Mucosa of descending colon (tissue), 3 donors: ENCODE measurements at regions not wholly inside any gene's neighbourhood (a gene's known extent, or its start where the extent isn't known, plus 50 kb on each side); places are given as distances from the start of the nearest gene placed in this dataset.

Experiments used
- ATAC-seq: fragments of 200-7000 bp; cut with Tn5 transposase; one replicate; pipeline ENCODE4 v1.9.1; 2020; ENCODE audit warnings: mild to moderate bottlenecking, moderate library complexity
- DNase-seq, 3 donors: peaks; one replicate each; pipeline ENCODE4 v3.0.0-alpha.2; 2020
- H3K36me3 ChIP-seq: fragments of 200-600 bp; one replicate; pipeline ENCODE4 v1.8.0; 2021; ENCODE audit warnings: low read depth, mild to moderate bottlenecking
- H3K4me1 ChIP-seq: fragments of 200-600 bp; one replicate; pipeline ENCODE4 v1.8.0; 2021; ENCODE audit warnings: low read depth, mild to moderate bottlenecking
- H3K4me3 ChIP-seq: fragments of 200-600 bp; one replicate; pipeline ENCODE4 v1.8.0; 2021; ENCODE audit warnings: mild to moderate bottlenecking
- H3K9me3 ChIP-seq: fragments of 200-600 bp; one replicate; pipeline ENCODE4 v1.8.0; 2021; ENCODE audit warnings: mild to moderate bottlenecking
- intact Hi-C, 2 donors: fragments of 100-400 bp; cut with DNase I in 1 of 2; cut with micrococcal nuclease in 1 of 2; formaldehyde crosslinking; loops; one replicate each; pipeline versions ENCODE4 v1.11.0 to v1.11.1; 2022; cut with DNase I, micrococcal nuclease
- TF ChIP-seq, protein P1 (sequence below): fragments of 200-600 bp; IDR thresholded peaks from one replicate; pipeline ENCODE4 v1.8.0; 2022; ENCODE audit warnings: antibody characterized with exemption, mild to moderate bottlenecking
- donor health status: DM: no; HTN: no; CAD: no; lungs with moderate emphysema.
- donor health status: DM: no; HTN: no; CAD: no.
- donor health status: DM: no; HTN: yes; CAD: no.

DNA sequence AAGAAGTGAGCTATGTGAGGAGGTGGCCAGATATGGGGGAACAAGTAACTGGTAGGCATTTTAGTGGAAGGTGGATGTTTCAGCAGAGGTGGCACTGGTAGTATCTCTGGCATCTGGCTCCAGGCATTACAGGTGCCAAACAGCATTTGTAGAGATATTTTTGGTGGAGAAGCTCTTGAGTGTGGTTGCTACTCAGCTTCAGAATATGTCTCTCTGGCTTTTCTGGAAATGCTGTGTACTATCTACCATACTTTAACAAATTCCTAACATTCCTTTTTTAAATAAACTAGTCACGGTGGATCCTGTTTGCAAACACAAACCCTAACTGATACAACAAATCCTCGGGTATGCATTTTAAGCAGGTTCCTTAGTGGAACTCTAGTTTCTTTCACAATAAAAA, 128.0 kb downstream of the BARX2 start:
- no peaks in the 10 kb centered on the region for H3K36me3 ChIP-seq
- TF ChIP-seq, protein P1, sequence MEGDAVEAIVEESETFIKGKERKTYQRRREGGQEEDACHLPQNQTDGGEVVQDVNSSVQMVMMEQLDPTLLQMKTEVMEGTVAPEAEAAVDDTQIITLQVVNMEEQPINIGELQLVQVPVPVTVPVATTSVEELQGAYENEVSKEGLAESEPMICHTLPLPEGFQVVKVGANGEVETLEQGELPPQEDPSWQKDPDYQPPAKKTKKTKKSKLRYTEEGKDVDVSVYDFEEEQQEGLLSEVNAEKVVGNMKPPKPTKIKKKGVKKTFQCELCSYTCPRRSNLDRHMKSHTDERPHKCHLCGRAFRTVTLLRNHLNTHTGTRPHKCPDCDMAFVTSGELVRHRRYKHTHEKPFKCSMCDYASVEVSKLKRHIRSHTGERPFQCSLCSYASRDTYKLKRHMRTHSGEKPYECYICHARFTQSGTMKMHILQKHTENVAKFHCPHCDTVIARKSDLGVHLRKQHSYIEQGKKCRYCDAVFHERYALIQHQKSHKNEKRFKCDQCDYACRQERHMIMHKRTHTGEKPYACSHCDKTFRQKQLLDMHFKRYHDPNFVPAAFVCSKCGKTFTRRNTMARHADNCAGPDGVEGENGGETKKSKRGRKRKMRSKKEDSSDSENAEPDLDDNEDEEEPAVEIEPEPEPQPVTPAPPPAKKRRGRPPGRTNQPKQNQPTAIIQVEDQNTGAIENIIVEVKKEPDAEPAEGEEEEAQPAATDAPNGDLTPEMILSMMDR: no peak
- no peaks in the 10 kb centered on the region for H3K4me1 ChIP-seq
- ATAC-seq: no peak
- DNase-seq: no peak
- H3K4me3 ChIP-seq: no peak overlapping the region
- intact Hi-C loops: no loop called here
- H3K9me3 ChIP-seq: no peaks in the 10 kb centered on the region

DNA sequence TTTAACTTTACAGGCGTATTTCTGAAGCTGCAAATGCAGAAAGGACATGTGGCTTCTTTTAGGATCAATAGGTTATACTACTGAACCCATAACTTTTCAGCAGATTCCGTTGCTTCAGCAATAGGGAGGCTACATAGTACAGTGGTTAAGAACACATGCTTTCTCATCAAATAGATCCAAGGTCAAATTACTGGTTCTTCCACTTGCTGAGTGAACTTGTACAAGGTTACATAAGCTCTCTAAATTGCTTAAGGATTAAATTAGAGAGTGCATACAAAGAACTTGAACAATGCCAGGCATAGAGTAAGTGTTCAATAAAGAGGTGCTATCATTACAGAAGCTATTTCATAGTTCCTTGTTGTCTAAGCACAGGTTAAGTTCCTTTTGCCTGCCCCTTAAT, 129.6 kb downstream of the BARX2 start:
- TF ChIP-seq, protein P1: no peak
- intact Hi-C loops: no loop called here
- Histone ChIP-seq H3K36me3 (no peaks in the 10 kb centered on the region), H3K4me3 (no peak overlapping the region), H3K4me1 (no peaks in the 10 kb centered on the region), H3K9me3 (no peaks in the 10 kb centered on the region)
- DNase-seq (no peak), ATAC-seq (no peak)

- TF ChIP-seq, protein P1: no peak
- H3K4me1 ChIP-seq: no peaks in the 10 kb centered on the region
- ATAC-seq (no peak), DNase-seq (no peak)
- H3K36me3 ChIP-seq: no peaks in the 10 kb centered on the region
- no peaks in the 10 kb centered on the region for H3K9me3 ChIP-seq
- no peak overlapping the region for H3K4me3 ChIP-seq
- intact Hi-C loops: no loop called here
These were observed 132.5 kb downstream of the BARX2 start for GRCh38 chr11:129508163-129508562.

- no peak overlapping the region for H3K4me3 ChIP-seq
- TF ChIP-seq, protein P1: no peak
- intact Hi-C loops: no loop called here
- DNase-seq (no peak), ATAC-seq (no peak)
- no peaks in the 10 kb centered on the region for H3K4me1 ChIP-seq
- no peaks in the 10 kb centered on the region for H3K9me3 ChIP-seq
- H3K36me3 ChIP-seq: peaks cover 1% of the 10 kb centered on the region
These were observed 152.6 kb downstream of the BARX2 start for GRCh38 chr11:129528296-129528695.

DNA sequence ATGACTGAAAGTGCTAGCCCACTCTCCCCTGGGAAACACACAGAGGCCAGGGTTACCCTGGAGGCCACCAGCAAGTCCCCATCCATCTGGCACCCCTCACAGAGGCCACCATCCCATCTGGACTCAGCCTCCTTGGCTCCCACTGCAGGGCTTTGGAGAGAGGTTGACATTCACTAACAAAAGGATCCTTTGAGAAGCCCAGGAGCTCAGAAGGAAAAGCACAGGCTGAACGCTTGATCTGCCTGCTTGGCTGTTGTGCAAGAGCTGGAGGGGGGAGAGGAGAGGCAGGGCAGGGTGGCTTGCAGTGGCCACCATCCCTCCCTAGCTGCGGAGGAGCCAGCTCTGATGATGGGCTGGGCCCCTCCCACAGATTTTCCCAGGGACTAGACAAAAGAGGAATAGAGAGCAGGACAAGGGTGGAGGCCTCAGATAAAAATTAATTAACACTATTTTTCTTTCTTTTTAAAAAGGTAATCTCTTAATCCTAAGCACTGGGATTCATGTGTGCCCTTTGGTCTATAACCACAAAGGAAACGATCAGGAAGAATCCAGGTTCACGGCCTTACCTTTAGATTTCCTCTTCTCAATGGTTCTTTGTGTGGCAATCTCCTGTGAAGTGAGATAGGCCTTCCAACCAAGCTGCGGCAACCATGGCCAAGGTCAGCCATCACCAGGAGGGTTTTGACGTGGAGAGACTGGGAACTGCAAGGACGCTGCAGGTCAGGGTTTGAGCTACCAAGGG, 154.7 kb downstream of the BARX2 start:
- DNase-seq: no peak
- intact Hi-C loops: no loop called here
- no peak for ATAC-seq
- Histone ChIP-seq H3K4me3 (no peak overlapping the region), H3K36me3 (peaks cover 3% of the 10 kb centered on the region), H3K9me3 (no peaks in the 10 kb centered on the region), H3K4me1 (no peaks in the 10 kb centered on the region)
- TF ChIP-seq, protein P1: no peak

DNA sequence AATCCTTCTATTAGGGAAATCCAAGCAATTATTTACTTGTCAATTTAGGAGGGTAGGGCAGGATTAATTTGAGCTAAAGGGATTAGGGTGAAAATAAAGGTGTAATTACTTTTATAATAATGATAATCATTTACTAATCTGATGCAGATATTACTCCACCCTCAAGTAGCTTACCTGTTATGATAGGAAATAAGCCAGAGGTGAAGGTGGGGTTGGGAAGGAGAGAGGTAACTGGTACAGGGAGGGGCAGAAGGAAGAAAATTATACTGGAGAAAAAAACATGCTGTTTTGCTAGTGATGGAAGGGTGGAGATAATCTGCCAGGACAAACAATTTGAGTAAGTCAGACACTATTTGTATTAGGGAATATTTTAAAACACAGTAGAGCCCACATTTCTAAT, 157.7 kb downstream of the BARX2 start:
- DNase-seq (no peak), ATAC-seq (no peak)
- no peak overlapping the region for H3K4me3 ChIP-seq
- H3K4me1 ChIP-seq: no peaks in the 10 kb centered on the region
- TF ChIP-seq, protein P1: no peak
- peaks cover 10% of the 10 kb centered on the region for H3K9me3 ChIP-seq
- intact Hi-C loops: no loop called here
- H3K36me3 ChIP-seq: peaks cover 3% of the 10 kb centered on the region
